TTC549 (cell line): ENCODE measurements at regions not wholly inside any gene's neighbourhood (a gene's known extent, or its start where the extent isn't known, plus 50 kb on each side); places are given as distances from the start of the nearest gene placed in this dataset.

Experiments
- FAIRE-seq: peaks from 2 replicates; lab custom pipeline; 2012; peaks lifted over from hg19 to GRCh38; lab: Jason Lieb, UNC

- no peak for FAIRE-seq
Measured at GRCh38 chr11:92875473-92875872, 94.0 kb upstream of the MTNR1B start.

GRCh38 chr11:92879086-92879485 is 90.4 kb upstream of the MTNR1B start:
- no peak for FAIRE-seq

- FAIRE-seq, result no peak
Measured at GRCh38 chr11:92880381-92880780, 89.1 kb upstream of the MTNR1B start.

GRCh38 chr11:92881940-92882450 is 87.5 kb upstream of the MTNR1B start:
- FAIRE-seq, result no peak

- FAIRE-seq, result no peak
Measured at GRCh38 chr11:92882828-92883611, 86.4 kb upstream of the MTNR1B start.

GRCh38 chr11:92885600-92885999 is 83.9 kb upstream of the MTNR1B start:
- FAIRE-seq, result no peak

GRCh38 chr11:92886243-92886905 is 83.1 kb upstream of the MTNR1B start:
- FAIRE-seq, result no peak

- FAIRE-seq, result no peak
Measured at GRCh38 chr11:92888696-92889095, 80.8 kb upstream of the MTNR1B start.

GRCh38 chr11:92890846-92891245 is 78.6 kb upstream of the MTNR1B start:
- FAIRE-seq, result no peak

- FAIRE-seq, result no peak
Measured at GRCh38 chr11:92892802-92893684, 76.4 kb upstream of the MTNR1B start.

GRCh38 chr11:92894197-92894596 is 75.3 kb upstream of the MTNR1B start:
- no peak for FAIRE-seq

- no peak for FAIRE-seq
Measured at GRCh38 chr11:92897487-92897886, 72.0 kb upstream of the MTNR1B start.

- FAIRE-seq, result no peak
Measured at GRCh38 chr11:92902417-92902816, 67.0 kb upstream of the MTNR1B start.

- no peak for FAIRE-seq
Measured at GRCh38 chr11:92907671-92908070, 61.8 kb upstream of the MTNR1B start.

- no peak for FAIRE-seq
Measured at GRCh38 chr11:92909214-92909613, 60.2 kb upstream of the MTNR1B start.

GRCh38 chr11:92911478-92911877 is 58.0 kb upstream of the MTNR1B start:
- FAIRE-seq, result no peak

GRCh38 chr11:92915551-92915950 is 53.9 kb upstream of the MTNR1B start:
- FAIRE-seq, result no peak

- FAIRE-seq, result no peak
Measured at GRCh38 chr11:92916299-92916698, 53.2 kb upstream of the MTNR1B start.

GRCh38 chr11:92917927-92918326 is 51.5 kb upstream of the MTNR1B start:
- no peak for FAIRE-seq

- no peak for FAIRE-seq
Measured at GRCh38 chr11:92919048-92919447, 50.4 kb upstream of the MTNR1B start.
